T-cell (primary cell): ENCODE measurements at regions not wholly inside any gene's neighbourhood (a gene's known extent, or its start where the extent isn't known, plus 50 kb on each side); places are given as distances from the start of the nearest gene placed in this dataset.
"Not testable (repeated sequence)": the region's sequence is repeated elsewhere in the genome, so short reads cannot be mapped to it uniquely, and the experiment has no call there.

Source experiments
- ATAC-seq, 4 experiments: fragments of 200-7000 bp in 3 of 4; fragments of 150-1000 bp in 1 of 4; cut with Tn5 transposase; replicated peaks in 1 of 4; 1 replicate in 3 of 4; 2 replicates in 1 of 4; pipeline ENCODE4 v1.10.0; 2021; ENCODE audit warnings: moderate library complexity in 3 of 4, mild to moderate bottlenecking in 2 of 4, moderate number of reproducible peaks in 1 of 4
- CTCF ChIA-PET, 2 donors: fragments of 300-600 bp; sonication (Branson Sonifier 250); formaldehyde crosslinking; loops; one replicate each; lab custom pipeline; 2022; ENCODE audit warnings: antibody characterized with exemption in 2 of 2; lab: Charles Lee
- POLR2A ChIA-PET, 2 donors: fragments of 300-600 bp; sonication (Branson Sonifier 250); formaldehyde crosslinking; loops; one replicate each; lab custom pipeline; 2022; ENCODE audit warnings: antibody characterized with exemption in 2 of 2; lab: Charles Lee
- DNase-seq, 35 experiments: peaks; one replicate each; pipeline versions ENCODE4 v3.0.0 to v3.0.0-alpha.2; 2013 to 2023
- H3K27ac ChIP-seq: one replicate; pipeline ENCODE4 v1.5.1; 2013; ENCODE audit warnings: low read length
- H3K27me3 ChIP-seq, 2 experiments: replicated peaks in 1 of 2; 1 replicate in 1 of 2; 2 replicates in 1 of 2; pipeline versions ENCODE4 v1.6.1 to v1.7.0; 2013; ENCODE audit warnings: low read length in 1 of 2, mixed read lengths in 1 of 2; ENCODE audit not compliant: control insufficient read depth in 2 of 2, insufficient read depth in 2 of 2; ENCODE audit errors: extremely low read depth in 1 of 2
- H3K36me3 ChIP-seq, 2 donors: 1 replicate in 1 of 2; 2 replicates in 1 of 2; pipeline versions ENCODE4 v1.6.1 to v1.7.0; 2013; ENCODE audit warnings: low read length in 1 of 2; ENCODE audit not compliant: control insufficient read depth in 2 of 2, insufficient read depth in 1 of 2; ENCODE audit errors: extremely low read depth in 1 of 2
- H3K4me1 ChIP-seq, 2 experiments: 1 replicate in 1 of 2; 2 replicates in 1 of 2; pipeline versions ENCODE4 v1.6.1 to v1.7.0; 2013; ENCODE audit warnings: low read length in 2 of 2, mixed read lengths in 1 of 2; ENCODE audit not compliant: insufficient read depth in 2 of 2, control insufficient read depth in 1 of 2; ENCODE audit errors: extremely low read depth in 1 of 2
- H3K4me3 ChIP-seq, 2 donors: 1 replicate in 1 of 2; 2 replicates in 1 of 2; pipeline versions ENCODE4 v1.5.1 to v1.7.0; 2013; ENCODE audit warnings: mild to moderate bottlenecking in 2 of 2, low read length in 1 of 2, moderate library complexity in 1 of 2; ENCODE audit not compliant: control insufficient read depth in 1 of 2; ENCODE audit errors: extremely low read depth in 1 of 2
- H3K9me3 ChIP-seq: 2 replicates; pipeline ENCODE4 v1.7.0; 2013
- H3K27ac Mint-ChIP-seq, 2 donors: one replicate each; pipeline ENCODE4 v1.8.0; 2020 to 2021; ENCODE audit warnings: mild to moderate bottlenecking in 2 of 2, mixed read lengths in 2 of 2
- H3K27me3 Mint-ChIP-seq, 2 donors: one replicate each; pipeline ENCODE4 v1.8.0; 2021 to 2022; ENCODE audit warnings: mixed read lengths in 2 of 2
- H3K36me3 Mint-ChIP-seq: one replicate; pipeline ENCODE4 v1.8.0; 2021; ENCODE audit warnings: mixed read lengths
- H3K4me1 Mint-ChIP-seq, 3 donors: one replicate each; pipeline ENCODE4 v1.8.0; 2020 to 2022; ENCODE audit warnings: mixed read lengths in 3 of 3, mild to moderate bottlenecking in 1 of 3
- H3K4me3 Mint-ChIP-seq, 3 donors: one replicate each; pipeline ENCODE4 v1.8.0; 2020 to 2022; ENCODE audit warnings: mild to moderate bottlenecking in 3 of 3, mixed read lengths in 3 of 3, moderate library complexity in 3 of 3
- H3K9me3 Mint-ChIP-seq, 3 donors: one replicate each; pipeline ENCODE4 v1.8.0; 2020 to 2022; ENCODE audit warnings: mixed read lengths in 3 of 3
- WGBS: methylation state at CpG from one replicate; pipeline ENCODE4 v1.1.5; 2013; ENCODE audit warnings: missing lambda C conversion rate; ENCODE audit not compliant: insufficient coverage; 5-methylcytosine and 5-hydroxymethylcytosine counted together

GRCh38 chr14:61609191-61609843 lies 86.0 kb upstream of the HIF1A start:
- Mint-ChIP-seq H3K27me3 (peaks cover 0 to 1% of the 10 kb centered on the region in 2 donors), H3K36me3 (no peaks in the 10 kb centered on the region), H3K9me3 (no peaks in the 10 kb centered on the region), H3K4me3 (no peak overlapping the region), H3K27ac (no peak overlapping the region), H3K4me1 (no peaks in the 10 kb centered on the region)
- ChIA-PET POLR2A (interaction anchor here in 1 of 2 donors (1.1 kb wide), 1 partner anchor 52 kb away, joined by 3 read pairs; no protein-coding TSS in a partner anchor), CTCF (interaction anchor here in 1 of 2 donors (1.1 kb wide), 1 partner anchor 86 kb away, joined by 3 read pairs; the partner anchor contains the start of gene HIF1A)
- 94% methylated on average over 8 of the region's 10 CpGs for WGBS
- H3K27ac ChIP-seq = no peak overlapping the region
- H3K4me3 ChIP-seq = no peak overlapping the region
- no peaks in the 10 kb centered on the region for H3K27me3 ChIP-seq
- no peak for ATAC-seq
- no peaks in the 10 kb centered on the region for H3K9me3 ChIP-seq
- DNase-seq = no peak
- H3K4me1 ChIP-seq = no peaks in the 10 kb centered on the region
- H3K36me3 ChIP-seq = no peaks in the 10 kb centered on the region

GRCh38 chr14:61609884-61610283 lies 85.4 kb upstream of the HIF1A start:
- H3K9me3 Mint-ChIP-seq = no peaks in the 10 kb centered on the region
- ATAC-seq = no peak
- no peak for DNase-seq
- H3K9me3 ChIP-seq = no peaks in the 10 kb centered on the region
- H3K36me3 ChIP-seq = no peaks in the 10 kb centered on the region
- no peak overlapping the region for H3K27ac Mint-ChIP-seq
- no peak overlapping the region for H3K27ac ChIP-seq
- CTCF ChIA-PET = interaction anchor here in 1 of 2 donors (0.5 kb wide), 1 partner anchor 30 kb away, joined by 3 read pairs; no protein-coding TSS in a partner anchor
- 100% methylated on average over 3 of the region's 5 CpGs for WGBS
- no peak overlapping the region for H3K4me3 Mint-ChIP-seq
- POLR2A ChIA-PET = interaction anchor here in 1 of 2 donors (0.5 kb wide), 1 partner anchor 108 kb away, joined by 6 read pairs; no protein-coding TSS in a partner anchor
- no peaks in the 10 kb centered on the region for H3K36me3 Mint-ChIP-seq
- H3K27me3 Mint-ChIP-seq = peaks cover 0 to 1% of the 10 kb centered on the region in 2 donors
- H3K4me1 ChIP-seq = no peaks in the 10 kb centered on the region
- no peaks in the 10 kb centered on the region for H3K27me3 ChIP-seq
- H3K4me3 ChIP-seq = no peak overlapping the region
- no peaks in the 10 kb centered on the region for H3K4me1 Mint-ChIP-seq

- H3K9me3 Mint-ChIP-seq = no peaks in the 10 kb centered on the region
- no peaks in the 10 kb centered on the region for H3K9me3 ChIP-seq
- ChIA-PET CTCF (no interaction called here), POLR2A (no interaction called here)
- no peak for ATAC-seq
- no peaks in the 10 kb centered on the region for H3K36me3 ChIP-seq
- H3K4me1 ChIP-seq = no peaks in the 10 kb centered on the region
- H3K4me3 Mint-ChIP-seq = no peak overlapping the region
- no peaks in the 10 kb centered on the region for H3K27me3 ChIP-seq
- no CpG with 5 or more reads among the region's 2 CpGs for WGBS
- no peaks in the 10 kb centered on the region for H3K36me3 Mint-ChIP-seq
- no peak for DNase-seq
- H3K27ac Mint-ChIP-seq = no peak overlapping the region
- no peak overlapping the region for H3K4me3 ChIP-seq
- H3K27ac ChIP-seq = no peak overlapping the region
- no peaks in the 10 kb centered on the region for H3K4me1 Mint-ChIP-seq
- no peaks in the 10 kb centered on the region for H3K27me3 Mint-ChIP-seq
These were observed 84.4 kb upstream of the HIF1A start for GRCh38 chr14:61610900-61611299.

- POLR2A ChIA-PET = no interaction called here
- WGBS = 92% methylated on average over 2 of the region's 2 CpGs
These were observed 83.3 kb upstream of the HIF1A start for GRCh38 chr14:61611880-61612630.

GRCh38 chr14:61613006-61613405 lies 82.3 kb upstream of the HIF1A start:
- H3K27me3 Mint-ChIP-seq, H3K27me3 ChIP-seq, H3K27ac Mint-ChIP-seq, H3K36me3 ChIP-seq, ATAC-seq, DNase-seq, CTCF ChIA-PET, H3K4me1 ChIP-seq, H3K9me3 ChIP-seq, H3K4me3 Mint-ChIP-seq, H3K9me3 Mint-ChIP-seq, POLR2A ChIA-PET, H3K27ac ChIP-seq, H3K4me1 Mint-ChIP-seq, H3K4me3 ChIP-seq, H3K36me3 Mint-ChIP-seq: not testable (repeated sequence)
- 89% methylated on average over 4 of the region's 4 CpGs for WGBS

More at GRCh38 chr14:61611880-61612630, 83.3 kb upstream of the HIF1A start:
- CTCF ChIA-PET = interaction anchor here in 1 of 2 donors (0.6 to 0.9 kb wide), 4 partner anchors 34 to 305 kb away, joined by 3 to 6 read pairs (median 4); no protein-coding TSS in a partner anchor
- Mint-ChIP-seq H3K4me1 (peaks cover 0 to 2% (median 2%) of the 10 kb centered on the region in 3 donors), H3K36me3 (no peaks in the 10 kb centered on the region), H3K27ac (no peak overlapping the region), H3K27me3 (no peaks in the 10 kb centered on the region), H3K4me3 (no peak overlapping the region), H3K9me3 (no peaks in the 10 kb centered on the region)
- ATAC-seq (no peak), DNase-seq (no peak)
- Histone ChIP-seq H3K9me3 (no peaks in the 10 kb centered on the region), H3K27me3 (no peaks in the 10 kb centered on the region), H3K4me3 (no peak overlapping the region), H3K36me3 (no peaks in the 10 kb centered on the region), H3K27ac (no peak overlapping the region), H3K4me1 (no peaks in the 10 kb centered on the region)

- ATAC-seq (no peak), DNase-seq (no peak)
- Mint-ChIP-seq H3K9me3 (no peaks in the 10 kb centered on the region), H3K4me1 (peaks cover 9 to 14% (median 11%) of the 10 kb centered on the region in 3 donors), H3K4me3 (no peak overlapping the region), H3K27ac (no peak overlapping the region), H3K36me3 (no peaks in the 10 kb centered on the region), H3K27me3 (no peaks in the 10 kb centered on the region)
- no peaks in the 10 kb centered on the region for H3K9me3 ChIP-seq
- WGBS = 100% methylated on average over 7 of the region's 13 CpGs
- no peak overlapping the region for H3K4me3 ChIP-seq
- ChIA-PET POLR2A (no interaction called here), CTCF (interaction anchor here in 1 of 2 donors (0.6 kb wide), 1 partner anchor 67 kb away, joined by 3 read pairs; no protein-coding TSS in a partner anchor)
- H3K4me1 ChIP-seq = peaks cover 0 to 6% of the 10 kb centered on the region in 2 experiments
- H3K27me3 ChIP-seq = no peaks in the 10 kb centered on the region
- H3K36me3 ChIP-seq = no peaks in the 10 kb centered on the region
- no peak overlapping the region for H3K27ac ChIP-seq
These were observed 80.6 kb upstream of the HIF1A start for GRCh38 chr14:61614693-61615092.
